GM19240 (cell line): ENCODE measurements at regions not wholly inside any gene's neighbourhood (a gene's known extent, or its start where the extent isn't known, plus 50 kb on each side); places are given as distances from the start of the nearest gene placed in this dataset.
"Not testable (repeated sequence)": the region's sequence is repeated elsewhere in the genome, so short reads cannot be mapped to it uniquely, and the experiment has no call there.

Source experiments
- DNase-seq: peaks from one replicate; pipeline ENCODE4 v3.0.0; 2011; ENCODE audit warnings: low spot score; ENCODE audit not compliant: insufficient read length

- DNase-seq = no peak
These were observed 433.2 kb upstream of the SPTLC3 start for GRCh38 chr20:12575352-12576095.

GRCh38 chr20:12577213-12577612 is 431.6 kb upstream of the SPTLC3 start:
- DNase-seq = no peak

- no peak for DNase-seq
These were observed 427.0 kb upstream of the SPTLC3 start for GRCh38 chr20:12581644-12582289.

GRCh38 chr20:12582710-12583109 is 426.1 kb upstream of the SPTLC3 start:
- DNase-seq = not testable (repeated sequence)

GRCh38 chr20:12591949-12592470 is 416.8 kb upstream of the SPTLC3 start:
- no peak for DNase-seq

GRCh38 chr20:12592756-12593155 is 416.0 kb upstream of the SPTLC3 start:
- no peak for DNase-seq

GRCh38 chr20:12593342-12593873 is 415.4 kb upstream of the SPTLC3 start:
- no peak for DNase-seq

- no peak for DNase-seq
These were observed 414.2 kb upstream of the SPTLC3 start for GRCh38 chr20:12594410-12595088.

GRCh38 chr20:12595841-12596240 is 412.9 kb upstream of the SPTLC3 start:
- DNase-seq = no peak

- no peak for DNase-seq
These were observed 411.9 kb upstream of the SPTLC3 start for GRCh38 chr20:12596863-12597262.

- no peak for DNase-seq
These were observed 411.2 kb upstream of the SPTLC3 start for GRCh38 chr20:12597551-12597950.

GRCh38 chr20:12598894-12599293 is 409.9 kb upstream of the SPTLC3 start:
- no peak for DNase-seq

GRCh38 chr20:12599494-12599893 is 409.3 kb upstream of the SPTLC3 start:
- DNase-seq = no peak

GRCh38 chr20:12605751-12606150 is 403.0 kb upstream of the SPTLC3 start:
- no peak for DNase-seq

- DNase-seq = no peak
These were observed 397.9 kb upstream of the SPTLC3 start for GRCh38 chr20:12610871-12611270.

GRCh38 chr20:12614764-12615163 is 394.0 kb upstream of the SPTLC3 start:
- DNase-seq = no peak

GRCh38 chr20:12617076-12617475 is 391.7 kb upstream of the SPTLC3 start:
- DNase-seq = no peak

- no peak for DNase-seq
These were observed 384.9 kb upstream of the SPTLC3 start for GRCh38 chr20:12623870-12624269.

GRCh38 chr20:12627485-12627884 is 381.3 kb upstream of the SPTLC3 start:
- DNase-seq = no peak

GRCh38 chr20:12638633-12639312 is 370.0 kb upstream of the SPTLC3 start:
- DNase-seq = no peak

GRCh38 chr20:12640251-12640650 is 368.5 kb upstream of the SPTLC3 start:
- DNase-seq = no peak
